ENCODE measurements at regions not wholly inside any gene's neighbourhood (a gene's known extent, or its start where the extent isn't known, plus 50 kb on each side); places are given as distances from the start of the nearest gene placed in this dataset.

GRCh38 chr1:199007423-199007822, 368.6 kb downstream of the PTPRC start:
- Histone ChIP-seq H3F3A (ENCODE audit: insufficient read depth, low read length) (0 out of 2 replicates have a peak, but pooled peaks cover 4% of the 10 kb centered on the region), H2AFZ (ENCODE audit: low read length) (no peak overlapping the region), H3K9me3 (ENCODE audit: low read length) (no peaks in the 10 kb centered on the region; the same call in 1 of the 2 replicates), H3K27me3 (ENCODE audit: insufficient read depth, low read length) (no peaks in the 10 kb centered on the region), H3K79me2 (ENCODE audit: insufficient read depth, low read length) (peaks cover 5% of the 10 kb centered on the region; the same call in 1 of the 2 replicates), H3K27ac (ENCODE audit: low read depth, low read length, poor library complexity, severe bottlenecking) (peak overlapping the region; percentile 37), H3K4me2 (ENCODE audit: low read length) (no peak overlapping the region; the same call in 1 of the 2 replicates), H3K9ac (ENCODE audit: low read length) (no peak overlapping the region), H4K20me1 (ENCODE audit: insufficient read depth, low read length) (no peaks in the 10 kb centered on the region), H3K4me1 (ENCODE audit: insufficient read depth, low read length, severe bottlenecking) (peaks cover 64% of the 10 kb centered on the region), H3K4me3 (ENCODE audit: low read depth, low read length, poor library complexity, severe bottlenecking) (no peak overlapping the region), H3K36me3 (ENCODE audit: insufficient read depth, low read length) (no peaks in the 10 kb centered on the region; the same call in 1 of the 2 replicates), H3K9me2 (ENCODE audit: low read depth, low read length) (no peaks in the 10 kb centered on the region)
- no peak for TF ChIP-seq EZH2 (IDR thresholded peaks at IDR 0.05; ENCODE audit: borderline replicate concordance, low read length)
- TF ChIP-seq CTCF (IDR thresholded peaks at IDR 0.05; ENCODE audit: low read length), result no peak

- Histone ChIP-seq H4K20me1 (ENCODE audit: insufficient read depth, low read length) (no peaks in the 10 kb centered on the region), H3K79me2 (ENCODE audit: insufficient read depth, low read length) (peaks cover 5% of the 10 kb centered on the region; the same call in 1 of the 2 replicates), H3K27me3 (ENCODE audit: insufficient read depth, low read length) (no peaks in the 10 kb centered on the region), H3K4me3 (ENCODE audit: low read depth, low read length, poor library complexity, severe bottlenecking) (peak overlapping the region; percentile 38), H3K9me2 (ENCODE audit: low read depth, low read length) (no peaks in the 10 kb centered on the region), H3K36me3 (ENCODE audit: insufficient read depth, low read length) (no peaks in the 10 kb centered on the region; the same call in 1 of the 2 replicates), H3F3A (ENCODE audit: insufficient read depth, low read length) (0 out of 2 replicates have a peak, but pooled peaks cover 7% of the 10 kb centered on the region), H3K9me3 (ENCODE audit: low read length) (no peaks in the 10 kb centered on the region; the same call in 1 of the 2 replicates), H3K27ac (ENCODE audit: low read depth, low read length, poor library complexity, severe bottlenecking) (peak overlapping the region; percentile 92), H2AFZ (ENCODE audit: low read length) (no peak overlapping the region), H3K9ac (ENCODE audit: low read length) (peak overlapping the region; percentile 75), H3K4me2 (ENCODE audit: low read length) (peak overlapping the region; percentile 65), H3K4me1 (ENCODE audit: insufficient read depth, low read length, severe bottlenecking) (peaks cover 75% of the 10 kb centered on the region)
- TF ChIP-seq EZH2 (IDR thresholded peaks at IDR 0.05; ENCODE audit: borderline replicate concordance, low read length) (no peak), CTCF (IDR thresholded peaks at IDR 0.05; ENCODE audit: low read length) (no peak)
Observed at GRCh38 chr1:199009447-199009846, 370.6 kb downstream of the PTPRC start.

- peak overlapping the region; percentile 92 for H3K27ac ChIP-seq (ENCODE audit: low read depth, low read length, poor library complexity, severe bottlenecking)
- peaks cover 79% of the 10 kb centered on the region for H3K4me1 ChIP-seq (ENCODE audit: insufficient read depth, low read length, severe bottlenecking)
- H4K20me1 ChIP-seq (ENCODE audit: insufficient read depth, low read length), result no peaks in the 10 kb centered on the region
- H3K4me2 ChIP-seq (ENCODE audit: low read length), result peak overlapping the region; percentile 65
- H3K4me3 ChIP-seq (ENCODE audit: low read depth, low read length, poor library complexity, severe bottlenecking), result peak overlapping the region; percentile 38
- no peaks in the 10 kb centered on the region; the same call in 1 of the 2 replicates for H3K36me3 ChIP-seq (ENCODE audit: insufficient read depth, low read length)
- H3K9ac ChIP-seq (ENCODE audit: low read length), result peak overlapping the region; percentile 75
- no peaks in the 10 kb centered on the region; the same call in 1 of the 2 replicates for H3K9me3 ChIP-seq (ENCODE audit: low read length)
- H3K9me2 ChIP-seq (ENCODE audit: low read depth, low read length), result no peaks in the 10 kb centered on the region
- H3K79me2 ChIP-seq (ENCODE audit: insufficient read depth, low read length), result peaks cover 5% of the 10 kb centered on the region; the same call in 1 of the 2 replicates
- H2AFZ ChIP-seq (ENCODE audit: low read length), result peak overlapping the region; percentile 48; the same call in 1 of the 2 replicates
- H3K27me3 ChIP-seq (ENCODE audit: insufficient read depth, low read length), result no peaks in the 10 kb centered on the region
- H3F3A ChIP-seq (ENCODE audit: insufficient read depth, low read length), result 0 out of 2 replicates have a peak, but pooled peaks cover 7% of the 10 kb centered on the region
- TF ChIP-seq EZH2 (IDR thresholded peaks at IDR 0.05; ENCODE audit: borderline replicate concordance, low read length) (no peak), CTCF (IDR thresholded peaks at IDR 0.05; ENCODE audit: low read length) (no peak)
Observed at GRCh38 chr1:199010492-199010891, 371.7 kb downstream of the PTPRC start.

Measured in OCI-LY1 (cell line).